Cardiac fibroblast (primary cell): ENCODE measurements at regions not wholly inside any gene's neighbourhood (a gene's known extent, or its start where the extent isn't known, plus 50 kb on each side); places are given as distances from the start of the nearest gene placed in this dataset.

Experiments
- DNase-seq, 2 donors: peaks; one replicate each; pipeline versions ENCODE4 v3.0.0 to v3.0.0-alpha.2; 2010; ENCODE audit warnings: low read depth in 2 of 2
- H3K4me3 ChIP-seq, 2 donors: replicated peaks in 1 of 2; 1 replicate in 1 of 2; 2 replicates in 1 of 2; pipeline ENCODE4 v1.5.1; 2011; ENCODE audit warnings: low read depth in 2 of 2, low read length in 2 of 2, mild to moderate bottlenecking in 2 of 2, moderate library complexity in 1 of 2
- TF ChIP-seq, protein P1 (sequence below): IDR thresholded peaks from one replicate; pipeline ENCODE4 v1.5.1; 2011; ENCODE audit warnings: low read depth, mild to moderate bottlenecking, low read length, inconsistent platforms

DNA sequence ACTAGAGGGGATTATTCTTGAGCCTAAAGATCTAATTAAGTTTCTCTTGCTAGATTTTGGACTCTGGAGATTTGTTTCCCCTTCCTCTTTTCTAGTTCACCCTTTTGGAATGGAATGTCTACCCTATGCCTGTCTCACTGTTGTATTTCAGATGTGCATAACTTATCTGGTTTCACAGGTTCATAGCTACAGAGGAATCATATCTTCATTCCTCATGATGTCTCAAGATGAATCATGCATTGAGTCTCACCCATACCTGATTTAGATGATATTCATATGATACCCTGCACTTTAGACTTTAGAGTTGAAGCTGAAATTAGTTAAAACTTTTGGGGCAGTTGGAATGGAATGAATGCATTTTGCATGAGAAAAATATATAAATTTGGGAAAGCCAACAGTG is 246.7 kb downstream of the HS3ST1 start:
- no peak overlapping the region for H3K4me3 ChIP-seq
- DNase-seq, result no peak
- TF ChIP-seq, protein P1, sequence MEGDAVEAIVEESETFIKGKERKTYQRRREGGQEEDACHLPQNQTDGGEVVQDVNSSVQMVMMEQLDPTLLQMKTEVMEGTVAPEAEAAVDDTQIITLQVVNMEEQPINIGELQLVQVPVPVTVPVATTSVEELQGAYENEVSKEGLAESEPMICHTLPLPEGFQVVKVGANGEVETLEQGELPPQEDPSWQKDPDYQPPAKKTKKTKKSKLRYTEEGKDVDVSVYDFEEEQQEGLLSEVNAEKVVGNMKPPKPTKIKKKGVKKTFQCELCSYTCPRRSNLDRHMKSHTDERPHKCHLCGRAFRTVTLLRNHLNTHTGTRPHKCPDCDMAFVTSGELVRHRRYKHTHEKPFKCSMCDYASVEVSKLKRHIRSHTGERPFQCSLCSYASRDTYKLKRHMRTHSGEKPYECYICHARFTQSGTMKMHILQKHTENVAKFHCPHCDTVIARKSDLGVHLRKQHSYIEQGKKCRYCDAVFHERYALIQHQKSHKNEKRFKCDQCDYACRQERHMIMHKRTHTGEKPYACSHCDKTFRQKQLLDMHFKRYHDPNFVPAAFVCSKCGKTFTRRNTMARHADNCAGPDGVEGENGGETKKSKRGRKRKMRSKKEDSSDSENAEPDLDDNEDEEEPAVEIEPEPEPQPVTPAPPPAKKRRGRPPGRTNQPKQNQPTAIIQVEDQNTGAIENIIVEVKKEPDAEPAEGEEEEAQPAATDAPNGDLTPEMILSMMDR, result no peak

GRCh38 chr4:11179796-11180195 is 248.9 kb downstream of the HS3ST1 start:
- TF ChIP-seq, protein P1, result no peak
- DNase-seq, result no peak
- H3K4me3 ChIP-seq, result no peak overlapping the region

DNA sequence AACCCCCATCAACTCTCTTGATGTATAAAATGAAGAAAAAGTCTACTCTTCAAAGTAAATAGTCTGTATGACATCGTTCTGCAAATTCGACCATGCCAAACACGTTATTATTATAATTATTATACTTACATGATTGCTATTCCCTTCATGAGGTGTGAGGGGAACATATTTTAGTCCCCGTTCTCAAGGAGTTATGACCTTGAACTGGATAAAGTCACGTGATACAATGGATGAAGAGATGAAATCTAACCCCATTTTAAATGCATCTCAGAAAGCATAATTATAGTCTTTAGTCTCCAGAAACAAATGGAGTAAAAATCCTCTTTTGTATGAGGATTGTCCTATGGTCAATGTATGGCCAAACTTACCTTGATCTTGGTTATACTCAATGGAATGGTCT is 250.3 kb downstream of the HS3ST1 start:
- TF ChIP-seq, protein P1, result no peak
- no peak for DNase-seq

GRCh38 chr4:11175374-11175773 is 253.3 kb downstream of the HS3ST1 start:
- no peak overlapping the region for H3K4me3 ChIP-seq
- TF ChIP-seq, protein P1, result no peak
- DNase-seq, result no peak

More for the DNA sequence above, 250.3 kb downstream of the HS3ST1 start:
- H3K4me3 ChIP-seq, result no peak overlapping the region

- TF ChIP-seq, protein P1, result no peak
- no peak for DNase-seq
- H3K4me3 ChIP-seq, result no peak overlapping the region
Measured at GRCh38 chr4:11166606-11167005, 262.1 kb downstream of the HS3ST1 start.

DNA sequence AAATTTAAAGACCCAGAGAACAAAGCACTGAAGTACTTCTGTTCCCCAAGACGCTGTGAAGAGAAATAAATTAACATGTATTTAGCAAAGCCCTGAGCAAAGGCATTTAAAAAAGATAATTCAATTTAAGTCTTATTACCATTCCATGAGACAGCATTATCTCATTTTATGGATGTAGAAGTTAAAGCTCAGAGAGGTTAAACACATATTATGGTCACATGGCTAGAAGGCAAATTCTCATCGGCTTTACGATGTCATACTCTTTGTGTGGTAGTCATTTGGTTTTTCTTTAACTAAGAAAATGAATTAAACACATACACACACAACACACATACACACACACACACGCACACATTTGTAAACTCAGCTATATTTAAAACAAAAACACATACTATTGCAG is 262.7 kb downstream of the HS3ST1 start:
- DNase-seq, result no peak
- TF ChIP-seq, protein P1, result no peak
- no peak overlapping the region for H3K4me3 ChIP-seq

DNA sequence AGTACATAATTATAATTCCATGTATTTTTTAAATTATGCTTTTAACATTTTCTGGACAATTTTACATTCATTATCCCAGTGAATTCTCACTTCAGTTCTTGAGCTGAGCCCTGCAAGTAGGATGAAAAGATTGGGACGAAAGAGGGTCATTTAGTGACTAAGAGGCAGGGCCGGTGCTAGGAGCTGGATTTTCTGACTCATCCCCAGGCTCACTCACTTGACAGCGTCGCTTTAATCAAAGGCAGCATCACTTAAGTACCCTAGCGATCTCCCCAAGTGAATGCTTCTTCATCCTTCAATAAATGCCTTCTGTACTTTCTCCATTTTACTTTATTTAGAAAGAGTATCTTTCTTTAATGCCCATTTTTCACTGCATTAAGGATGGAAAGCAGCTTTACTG is 263.6 kb downstream of the HS3ST1 start:
- H3K4me3 ChIP-seq, result no peak overlapping the region
- no peak for DNase-seq
- TF ChIP-seq, protein P1, result no peak
